WI38 (cell line): ENCODE measurements at regions not wholly inside any gene's neighbourhood (a gene's known extent, or its start where the extent isn't known, plus 50 kb on each side); places are given as distances from the start of the nearest gene placed in this dataset.

Experiments used
- H3K4me3 ChIP-seq: 2 replicates; pipeline ENCODE4 v1.5.1; 2011; ENCODE audit warnings: low read depth, mild to moderate bottlenecking, control low read depth, low read length
- CTCF ChIP-seq: IDR thresholded peaks from 2 replicates; pipeline ENCODE4 v1.5.1; 2012; ENCODE audit warnings: low read depth, mild to moderate bottlenecking, control low read depth, low read length

- no peak overlapping the region for H3K4me3 ChIP-seq
- no peak for TF ChIP-seq CTCF
Measured at GRCh38 chr10:131569851-131570715, 258.6 kb upstream of the TCERG1L start.

DNA sequence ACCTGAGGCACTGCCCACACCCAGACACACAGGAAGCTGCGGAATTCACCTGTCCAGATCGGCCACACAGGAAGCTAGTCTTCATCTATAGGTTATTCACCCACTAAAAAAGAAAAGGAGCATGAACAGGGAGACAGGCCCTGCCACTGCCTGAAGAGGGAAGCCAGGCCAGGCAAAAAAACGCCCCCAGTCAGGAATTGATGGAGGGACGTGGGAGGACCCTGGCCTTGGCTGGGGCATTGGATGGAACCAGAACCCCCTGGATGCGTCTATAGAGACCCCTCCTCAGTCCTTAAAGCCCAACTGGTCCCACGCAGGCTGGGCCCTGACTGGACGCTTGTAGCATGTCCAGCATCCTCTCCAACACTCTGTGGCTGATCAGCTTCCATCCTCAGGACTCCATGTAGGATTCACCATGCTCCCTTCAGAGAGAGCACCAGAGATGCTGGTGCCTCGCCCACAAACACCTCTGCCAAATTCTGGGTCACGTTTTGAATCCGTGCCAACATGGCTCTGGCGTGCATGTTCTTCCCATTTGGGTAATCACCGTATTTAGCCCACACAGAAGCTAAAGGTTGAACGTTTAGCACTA is 259.3 kb upstream of the TCERG1L start:
- no peak for TF ChIP-seq CTCF
- H3K4me3 ChIP-seq = no peak overlapping the region

DNA sequence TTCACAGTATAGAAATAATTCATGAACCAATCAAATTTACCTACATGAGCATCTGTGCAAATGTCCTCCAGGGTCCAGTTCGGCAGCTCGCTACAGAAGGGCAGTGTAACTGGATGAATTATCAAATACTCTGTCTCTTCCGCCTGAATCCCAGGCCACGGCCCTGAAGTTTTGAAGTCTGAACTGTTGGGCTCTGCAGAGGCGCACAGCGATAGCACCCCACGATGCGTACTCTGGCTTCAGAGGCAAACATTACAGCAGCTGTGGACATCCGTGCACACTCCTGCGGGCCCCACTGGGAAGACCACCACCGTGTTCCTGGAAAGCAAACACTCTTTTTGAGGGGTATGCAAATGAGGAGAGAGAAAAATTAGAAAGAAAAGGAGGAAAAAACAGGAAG is 259.8 kb upstream of the TCERG1L start:
- TF ChIP-seq CTCF = no peak
- no peak overlapping the region for H3K4me3 ChIP-seq

DNA sequence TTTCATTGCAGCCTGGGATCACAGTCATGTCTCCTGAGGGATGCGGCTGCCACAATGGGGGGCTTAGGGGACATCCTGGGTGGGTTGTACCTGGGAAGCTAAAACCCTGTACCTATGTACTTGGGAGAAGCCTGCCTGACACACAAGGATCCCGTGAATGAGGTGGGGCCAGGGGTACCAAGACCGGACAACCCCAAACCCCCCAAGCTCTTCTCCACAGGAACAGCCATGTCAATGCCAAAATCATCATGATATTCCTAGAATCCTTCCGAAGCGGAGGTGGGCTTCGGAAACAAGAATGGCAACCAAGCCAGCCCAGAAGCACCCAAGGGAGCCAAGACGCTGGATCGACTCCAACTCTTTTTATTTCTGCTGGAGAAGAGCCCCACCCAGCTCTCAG is 260.3 kb upstream of the TCERG1L start:
- no peak overlapping the region for H3K4me3 ChIP-seq
- TF ChIP-seq CTCF = no peak

DNA sequence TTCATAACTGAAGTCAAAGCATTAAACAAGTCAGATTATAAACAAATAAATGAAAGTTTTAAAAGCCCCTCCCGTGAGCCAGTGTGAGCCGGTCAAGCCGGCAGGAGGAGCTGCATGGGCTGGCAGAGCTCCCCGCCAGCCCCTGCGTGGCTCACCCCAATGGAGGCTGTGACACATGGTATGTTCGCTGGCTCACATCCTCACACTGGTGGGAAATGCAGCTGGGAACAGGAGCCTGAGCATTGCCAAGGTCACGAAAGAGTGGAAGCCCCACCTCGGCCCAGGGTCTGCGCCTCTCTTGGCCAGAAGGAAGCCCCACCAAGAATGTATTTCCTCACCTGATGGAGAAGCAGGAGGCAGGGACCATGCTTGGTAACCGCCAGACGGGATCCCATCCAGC is 261.7 kb upstream of the TCERG1L start:
- TF ChIP-seq CTCF = no peak
- no peak overlapping the region for H3K4me3 ChIP-seq

GRCh38 chr10:131573707-131574106 is 262.2 kb upstream of the TCERG1L start:
- TF ChIP-seq CTCF = no peak
- no peak overlapping the region for H3K4me3 ChIP-seq

DNA sequence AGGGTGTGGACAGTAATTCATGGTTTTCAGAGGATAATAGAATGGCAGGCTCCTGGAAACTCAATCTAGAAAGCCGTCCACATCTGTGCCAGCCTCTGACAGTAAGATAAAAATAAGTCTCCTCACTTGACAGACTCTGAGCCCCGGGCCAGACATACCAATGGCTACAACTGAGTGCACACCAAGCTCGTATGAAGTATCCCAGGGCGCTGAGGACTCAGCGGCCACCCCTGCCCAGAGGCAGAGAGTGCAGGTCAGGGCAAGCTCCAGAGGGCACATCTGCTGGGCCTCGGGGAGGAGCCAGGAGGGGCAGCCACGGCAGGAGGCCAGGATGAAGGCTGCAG is 262.8 kb upstream of the TCERG1L start:
- TF ChIP-seq CTCF = no peak
- H3K4me3 ChIP-seq = no peak overlapping the region
